ENCODE measurements at regions not wholly inside any gene's neighbourhood (a gene's known extent, or its start where the extent isn't known, plus 50 kb on each side); places are given as distances from the start of the nearest gene placed in this dataset.

- H2AFZ ChIP-seq (ENCODE audit: low read depth) = no peak overlapping the region
- H3K4me1 ChIP-seq (ENCODE audit: low read depth, poor library complexity, severe bottlenecking) = no peaks in the 10 kb centered on the region
- H3K79me2 ChIP-seq (ENCODE audit: insufficient read depth, low read depth) = no peaks in the 10 kb centered on the region
- H3K36me3 ChIP-seq (ENCODE audit: insufficient read depth) = no peaks in the 10 kb centered on the region
- no peak overlapping the region for H3K4me2 ChIP-seq
- H3K27me3 ChIP-seq (ENCODE audit: insufficient read depth, low read depth) = no peaks in the 10 kb centered on the region
- no peak overlapping the region for H3K9ac ChIP-seq
- H3K4me3 ChIP-seq (IDR thresholded peaks at IDR 0.05; ENCODE audit: insufficient read depth, low read depth, low read length) = no peak overlapping the region
- H3K27ac ChIP-seq = no peak overlapping the region
- TF ChIP-seq CTCF (conservative IDR thresholded peaks at IDR 0.05; ENCODE audit: low read depth, low read length) = no peak
- no peaks in the 10 kb centered on the region for H4K20me1 ChIP-seq (ENCODE audit: insufficient read depth)
These were observed 223.3 kb upstream of the FERD3L start for GRCh38 chr7:19368491-19368925.

- no peak overlapping the region for H3K4me2 ChIP-seq
- H3K9ac ChIP-seq = no peak overlapping the region
- H3K79me2 ChIP-seq (ENCODE audit: insufficient read depth, low read depth) = no peaks in the 10 kb centered on the region
- H2AFZ ChIP-seq (ENCODE audit: low read depth) = no peak overlapping the region
- no peak for TF ChIP-seq CTCF (conservative IDR thresholded peaks at IDR 0.05; ENCODE audit: low read depth, low read length)
- H3K4me3 ChIP-seq (IDR thresholded peaks at IDR 0.05; ENCODE audit: insufficient read depth, low read depth, low read length) = no peak overlapping the region
- no peaks in the 10 kb centered on the region for H3K36me3 ChIP-seq (ENCODE audit: insufficient read depth)
- no peaks in the 10 kb centered on the region for H3K4me1 ChIP-seq (ENCODE audit: low read depth, poor library complexity, severe bottlenecking)
- H3K27me3 ChIP-seq (ENCODE audit: insufficient read depth, low read depth) = no peaks in the 10 kb centered on the region
- H4K20me1 ChIP-seq (ENCODE audit: insufficient read depth) = no peaks in the 10 kb centered on the region
- H3K27ac ChIP-seq = no peak overlapping the region
These were observed 219.7 kb upstream of the FERD3L start for GRCh38 chr7:19364950-19365349.

GRCh38 chr7:19362099-19362498, 216.9 kb upstream of the FERD3L start:
- Histone ChIP-seq H2AFZ (ENCODE audit: low read depth) (no peak overlapping the region), H3K79me2 (ENCODE audit: insufficient read depth, low read depth) (no peaks in the 10 kb centered on the region), H3K4me1 (ENCODE audit: low read depth, poor library complexity, severe bottlenecking) (no peaks in the 10 kb centered on the region), H3K4me2 (no peak overlapping the region), H3K4me3 (IDR thresholded peaks at IDR 0.05; ENCODE audit: insufficient read depth, low read depth, low read length) (no peak overlapping the region), H3K27me3 (ENCODE audit: insufficient read depth, low read depth) (no peaks in the 10 kb centered on the region), H3K27ac (no peak overlapping the region), H4K20me1 (ENCODE audit: insufficient read depth) (no peaks in the 10 kb centered on the region), H3K36me3 (ENCODE audit: insufficient read depth) (no peaks in the 10 kb centered on the region), H3K9ac (no peak overlapping the region)
- no peak for TF ChIP-seq CTCF (conservative IDR thresholded peaks at IDR 0.05; ENCODE audit: low read depth, low read length)

GRCh38 chr7:19353180-19353579, 208.0 kb upstream of the FERD3L start:
- no peaks in the 10 kb centered on the region for H3K27me3 ChIP-seq (ENCODE audit: insufficient read depth, low read depth)
- no peak overlapping the region for H3K4me3 ChIP-seq (IDR thresholded peaks at IDR 0.05; ENCODE audit: insufficient read depth, low read depth, low read length)
- H2AFZ ChIP-seq (ENCODE audit: low read depth) = no peak overlapping the region
- no peaks in the 10 kb centered on the region for H3K79me2 ChIP-seq (ENCODE audit: insufficient read depth, low read depth)
- no peaks in the 10 kb centered on the region for H4K20me1 ChIP-seq (ENCODE audit: insufficient read depth)
- H3K27ac ChIP-seq = no peak overlapping the region
- no peaks in the 10 kb centered on the region for H3K4me1 ChIP-seq (ENCODE audit: low read depth, poor library complexity, severe bottlenecking)
- no peaks in the 10 kb centered on the region for H3K36me3 ChIP-seq (ENCODE audit: insufficient read depth)
- no peak for TF ChIP-seq CTCF (conservative IDR thresholded peaks at IDR 0.05; ENCODE audit: low read depth, low read length)
- H3K9ac ChIP-seq = no peak overlapping the region
- H3K4me2 ChIP-seq = no peak overlapping the region

All from KMS-11 (cell line).